H1 (cell line): ENCODE measurements at regions not wholly inside any gene's neighbourhood (a gene's known extent, or its start where the extent isn't known, plus 50 kb on each side); places are given as distances from the start of the nearest gene placed in this dataset.

Experiments
- CTCF ChIA-PET: fragments of 300-600 bp; sonication (Branson Sonifier 250); formaldehyde crosslinking; loops from one replicate; lab custom pipeline; 2021; ENCODE audit not compliant: partially characterized antibody; lab: Charles Lee
- POLR2A ChIA-PET: fragments of 300-600 bp; sonication (Branson Sonifier 250); formaldehyde crosslinking; loops from one replicate; lab custom pipeline; 2021; ENCODE audit warnings: inconsistent platforms; ENCODE audit not compliant: partially characterized antibody; lab: Charles Lee
- DNase-seq, 2 experiments: peaks; one replicate each; pipeline versions ENCODE4 v3.0.0 to v3.0.0-alpha.2; 2010 to 2022; ENCODE audit warnings: low spot score in 2 of 2, low read depth in 1 of 2, mixed read lengths in 1 of 2
- FAIRE-seq: peaks from 2 replicates; lab custom pipeline; 2011; peaks lifted over from hg19 to GRCh38; lab: Jason Lieb, UNC
- H2AFZ ChIP-seq: 2 replicates; pipeline ENCODE4 v1.8.1; 2012; ENCODE audit warnings: low read length, inconsistent platforms
- H2AK5ac ChIP-seq: 2 replicates; pipeline ENCODE4 v1.6.1; 2013; ENCODE audit warnings: low read depth, low read length
- H2BK120ac ChIP-seq: replicated peaks from 2 replicates; pipeline ENCODE3; 2013; ENCODE audit warnings: low read depth, low read length, inconsistent platforms
- H2BK12ac ChIP-seq: 2 replicates; pipeline ENCODE4 v1.6.1; 2013; ENCODE audit warnings: low read depth, low read length
- H2BK15ac ChIP-seq: 2 replicates; pipeline ENCODE4 v1.6.1; 2013; ENCODE audit warnings: low read length
- H2BK20ac ChIP-seq: 2 replicates; pipeline ENCODE4 v1.6.1; 2013; ENCODE audit warnings: low read length
- H2BK5ac ChIP-seq: 2 replicates; pipeline ENCODE4 v1.6.1; 2013; ENCODE audit warnings: low read depth, low read length
- H3K14ac ChIP-seq: 2 replicates; pipeline ENCODE4 v1.6.1; 2013; ENCODE audit warnings: inconsistent platforms; ENCODE audit not compliant: insufficient read length
- H3K18ac ChIP-seq: 2 replicates; pipeline ENCODE4 v1.6.1; 2013; ENCODE audit warnings: low read length; ENCODE audit errors: extremely low read depth
- H3K23ac ChIP-seq: 2 replicates; pipeline ENCODE4 v1.6.1; 2013; ENCODE audit warnings: inconsistent platforms; ENCODE audit not compliant: insufficient read length
- H3K23me2 ChIP-seq: 2 replicates; pipeline ENCODE4 v1.6.1; 2013; ENCODE audit warnings: low read depth, low read length
- H3K27ac ChIP-seq: 2 replicates; pipeline ENCODE4 v1.6.1; 2011; ENCODE audit warnings: low read depth, low read length, inconsistent platforms
- H3K27me3 ChIP-seq, 4 experiments: replicated peaks in 1 of 4; 1 replicate in 1 of 4; 2 replicates in 3 of 4; pipeline versions ENCODE4 v1.6.1 to v1.8.1; 2011 to 2013; ENCODE audit warnings: low read length in 3 of 4, mild to moderate bottlenecking in 3 of 4, inconsistent platforms in 2 of 4, mixed read lengths in 2 of 4, moderate library complexity in 1 of 4; ENCODE audit not compliant: control insufficient read depth in 3 of 4, insufficient read depth in 3 of 4; ENCODE audit errors: extremely low read depth in 1 of 4
- H3K36me3 ChIP-seq, 4 experiments: 2 replicates each; pipeline versions ENCODE4 v1.6.1 to v1.8.1; 2011 to 2013; ENCODE audit warnings: mild to moderate bottlenecking in 4 of 4, low read length in 3 of 4, moderate library complexity in 2 of 4, control low read depth in 1 of 4, inconsistent platforms in 1 of 4; ENCODE audit not compliant: insufficient read depth in 4 of 4, control insufficient read depth in 2 of 4
- H3K4ac ChIP-seq: replicated peaks from 2 replicates; pipeline ENCODE3; 2013; ENCODE audit warnings: low read length, low read depth, mixed read lengths, inconsistent platforms; ENCODE audit not compliant: insufficient read length
- H3K4me1 ChIP-seq, 4 experiments: replicated peaks in 1 of 4; 1 replicate in 1 of 4; 2 replicates in 3 of 4; pipeline versions ENCODE4 v1.6.1 to v1.8.1; 2011 to 2013; ENCODE audit warnings: low read length in 3 of 4, inconsistent platforms in 2 of 4, mixed read lengths in 1 of 4; ENCODE audit not compliant: insufficient read depth in 4 of 4, control insufficient read depth in 3 of 4
- H3K4me2 ChIP-seq, 2 experiments: 2 replicates each; pipeline versions ENCODE4 v1.6.1 to v1.8.1; 2011 to 2013; ENCODE audit warnings: low read depth in 2 of 2, low read length in 2 of 2, control low read depth in 1 of 2, inconsistent platforms in 1 of 2, mild to moderate bottlenecking in 1 of 2; ENCODE audit not compliant: insufficient read depth in 1 of 2
- H3K4me3 ChIP-seq, 4 experiments: fragments of 200-600, 300-600 bp in 1 of 4; sonication (generic), shearing (Covaris generic), sonication (Bioruptor Twin) in 1 of 4; 2 replicates each; pipeline versions ENCODE4 v1.5.1 to v1.8.1; 2011 to 2016; ENCODE audit warnings: low read length in 4 of 4, low read depth in 3 of 4, control low read depth in 2 of 4, inconsistent platforms in 2 of 4, mild to moderate bottlenecking in 2 of 4, mixed read lengths in 1 of 4, moderate library complexity in 1 of 4; ENCODE audit not compliant: insufficient read depth in 2 of 4; ENCODE audit errors: extremely low read depth in 1 of 4
- H3K56ac ChIP-seq: replicated peaks from 2 replicates; pipeline ENCODE3; 2013; ENCODE audit warnings: low read depth, mild to moderate bottlenecking, mixed read lengths, low read length, inconsistent platforms; ENCODE audit not compliant: insufficient read length
- H3K79me1 ChIP-seq: 2 replicates; pipeline ENCODE4 v1.6.1; 2013; ENCODE audit warnings: low read depth, low read length, control low read depth
- H3K79me2 ChIP-seq, 2 experiments: 2 replicates each; pipeline versions ENCODE4 v1.6.1 to v1.8.1; 2012 to 2013; ENCODE audit warnings: low read length in 2 of 2, mild to moderate bottlenecking in 2 of 2, inconsistent platforms in 1 of 2; ENCODE audit not compliant: insufficient read depth in 2 of 2, control insufficient read depth in 1 of 2
- H3K9ac ChIP-seq, 4 experiments: replicated peaks in 1 of 4; 1 replicate in 1 of 4; 2 replicates in 3 of 4; pipeline versions ENCODE4 v1.6.1 to v1.8.1; 2011 to 2013; ENCODE audit warnings: low read depth in 3 of 4, low read length in 3 of 4, control low read depth in 2 of 4, mild to moderate bottlenecking in 2 of 4, moderate library complexity in 2 of 4, inconsistent platforms in 1 of 4; ENCODE audit errors: extremely low read depth in 1 of 4
- H3K9me3 ChIP-seq, 2 experiments: 2 replicates each; pipeline versions ENCODE4 v1.6.1 to v1.8.1; 2012 to 2013; ENCODE audit warnings: mild to moderate bottlenecking in 2 of 2, moderate library complexity in 2 of 2, control low read depth in 1 of 2, inconsistent platforms in 1 of 2, low read depth in 1 of 2, low read length in 1 of 2, mixed read lengths in 1 of 2; ENCODE audit not compliant: insufficient read depth in 2 of 2
- H4K20me1 ChIP-seq, 2 experiments: replicated peaks in 1 of 2; 2 replicates each; pipeline versions ENCODE3 to v1.8.1; 2011 to 2013; ENCODE audit warnings: inconsistent platforms in 2 of 2, low read length in 2 of 2, mild to moderate bottlenecking in 1 of 2; ENCODE audit not compliant: insufficient read depth in 2 of 2, control insufficient read depth in 1 of 2
- H4K5ac ChIP-seq: 2 replicates; pipeline ENCODE4 v1.6.1; 2013; ENCODE audit warnings: low read length, low read depth, mixed read lengths, inconsistent platforms; ENCODE audit not compliant: insufficient read length
- H4K8ac ChIP-seq: 2 replicates; pipeline ENCODE4 v1.8.0; 2013; ENCODE audit warnings: mild to moderate bottlenecking, moderate library complexity, low read length, inconsistent platforms; ENCODE audit not compliant: insufficient read depth; ENCODE audit errors: extremely low read depth
- H4K91ac ChIP-seq: replicated peaks from 2 replicates; pipeline ENCODE3; 2013; ENCODE audit warnings: low read length, mixed read lengths, inconsistent platforms; ENCODE audit not compliant: insufficient read length
- ASH2L ChIP-seq: fragments of 200-600, 300-600 bp; sonication (generic); IDR thresholded peaks from one replicate; pipeline ENCODE4 v1.7.1; 2017; ENCODE audit warnings: low read length
- HDAC2 ChIP-seq, 2 experiments: fragments of 300-600 bp in 1 of 2; sonication (generic) in 1 of 2; IDR thresholded peaks; 2 replicates each; pipeline ENCODE4 v1.6.1; 2011 to 2012; ENCODE audit warnings: low read depth in 2 of 2, low read length in 2 of 2, mild to moderate bottlenecking in 2 of 2, moderate library complexity in 2 of 2, borderline replicate concordance in 1 of 2, inconsistent platforms in 1 of 2
- SIRT6 ChIP-seq: IDR thresholded peaks from one replicate; pipeline ENCODE4 v1.7.1; 2012; ENCODE audit warnings: low read length, inconsistent platforms
- WGBS, 2 experiments: shearing (Covaris generic) in 1 of 2; methylation state at CpG; one replicate each; pipeline versions ENCODE4 v1.1.6 to v1.1.7; 2013 to 2015; ENCODE audit warnings: low lambda C conversion rate in 2 of 2, mixed read lengths in 2 of 2, inconsistent platforms in 1 of 2, low coverage in 1 of 2, missing lambda C conversion rate in 1 of 2; ENCODE audit not compliant: insufficient replicate concordance in 2 of 2, insufficient coverage in 1 of 2, insufficient read length in 1 of 2; ENCODE audit errors: extremely low coverage in 1 of 2, missing lambda C conversion rate in 1 of 2; 5-methylcytosine and 5-hydroxymethylcytosine counted together

- Histone ChIP-seq H3K14ac (no peak overlapping the region), H4K5ac (no peak overlapping the region), H2AK5ac (no peak overlapping the region), H3K4ac (no peak overlapping the region), H3K4me3 (no peak overlapping the region), H2BK5ac (no peak overlapping the region), H3K18ac (no peak overlapping the region), H2BK12ac (no peak overlapping the region)
- no peak for FAIRE-seq
- WGBS, 2 experiments: 72% methylated on average over 2 of the region's 2 CpGs; no CpG with 5 or more reads in 1 of the 2 experiments
- TF ChIP-seq HDAC2 (IDR thresholded peaks at IDR 0.05; ENCODE audit: borderline replicate concordance in 1 of 2, low read depth in 2 of 2, low read length in 2 of 2): no peak
- TF ChIP-seq ASH2L: no peak
- no peak for TF ChIP-seq SIRT6
- TF ChIP-seq, all 59 proteins: peak for 0
- Histone ChIP-seq H2BK20ac (no peak overlapping the region), H3K4me2 (no peak overlapping the region), H2BK120ac (no peak overlapping the region), H3K9ac (no peak overlapping the region), H3K23ac (no peak overlapping the region), H3K27me3 (no peaks in the 10 kb centered on the region), H3K79me1 (no peaks in the 10 kb centered on the region), H3K56ac (no peak overlapping the region), H3K27ac (no peak overlapping the region), H3K9me3 (peaks cover 5 to 6% of the 10 kb centered on the region in 2 experiments), H3K36me3 (no peaks in the 10 kb centered on the region), H2AFZ (no peak overlapping the region), H4K91ac (no peak overlapping the region), H4K20me1 (no peaks in the 10 kb centered on the region), H3K4me1 (no peaks in the 10 kb centered on the region), H3K79me2 (no peaks in the 10 kb centered on the region), H2BK15ac (no peak overlapping the region), H3K23me2 (no peaks in the 10 kb centered on the region), H4K8ac (no peak overlapping the region)
- ChIA-PET CTCF (interaction anchor here (0.9 to 1.3 kb wide), 4 partner anchors 13 to 467 kb away, joined by 3 to 4 read pairs (median 4); no protein-coding TSS in a partner anchor), POLR2A (no interaction called here)
- DNase-seq: no peak
These were observed 77.1 kb downstream of the GBP6 start for GRCh38 chr1:89440911-89441310.
